Body of pancreas (tissue), 4 donors: ENCODE measurements at regions not wholly inside any gene's neighbourhood (a gene's known extent, or its start where the extent isn't known, plus 50 kb on each side); places are given as distances from the start of the nearest gene placed in this dataset.
"Not testable (repeated sequence)": the region's sequence is repeated elsewhere in the genome, so short reads cannot be mapped to it uniquely, and the experiment has no call there.

Experiments used
- CTCF ChIP-seq, 7 experiments: fragments of 450-650 bp in 4 of 7; fragments of 200-600 bp in 3 of 7; sonication (generic) in 3 of 7; IDR thresholded peaks; one replicate each; pipeline ENCODE4 v1.5.1; 2016 to 2019; ENCODE audit warnings: antibody characterized with exemption in 7 of 7
- POLR2A ChIP-seq, 3 donors: fragments of 450-650 bp; IDR thresholded peaks; one replicate each; pipeline ENCODE4 v1.6.1; 2016; ENCODE audit warnings: antibody characterized with exemption in 3 of 3, mild to moderate bottlenecking in 2 of 3

DNA sequence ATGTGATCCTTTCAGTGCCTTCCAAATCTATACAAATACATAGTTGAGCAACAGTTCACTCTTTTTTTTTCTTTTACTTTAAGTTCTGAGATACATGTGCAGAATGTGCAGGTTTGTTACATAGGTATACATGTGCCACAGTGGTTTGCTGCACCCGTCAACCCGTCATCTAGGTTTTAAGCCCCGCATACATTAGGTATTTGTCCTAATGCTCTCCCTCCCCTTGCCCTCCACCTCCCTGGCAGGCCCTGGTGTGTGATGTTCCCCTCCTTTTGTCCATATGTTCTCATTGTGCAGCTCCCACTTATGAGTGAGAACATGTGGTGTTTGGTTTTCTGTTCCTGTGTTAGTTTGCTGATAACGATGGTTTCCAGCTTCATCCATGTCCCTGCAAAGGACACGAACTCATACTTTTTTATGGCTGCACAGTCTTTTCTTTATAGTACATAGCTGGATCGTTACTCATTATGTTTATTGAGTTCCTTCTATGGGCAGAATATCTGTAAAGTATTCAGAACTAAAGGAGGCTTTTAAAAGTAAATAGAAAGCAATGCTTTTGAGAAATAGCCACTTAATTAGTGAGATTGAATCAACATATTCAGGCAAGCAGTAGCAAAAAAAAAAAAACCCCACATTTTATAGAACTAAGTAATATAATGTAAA, 131.6 kb upstream of the POT1 start:
- TF ChIP-seq POLR2A, CTCF (IDR thresholded peaks at IDR 0.05): not testable (repeated sequence)
